Mesendoderm (in vitro differentiated cells): ENCODE measurements at regions not wholly inside any gene's neighbourhood (a gene's known extent, or its start where the extent isn't known, plus 50 kb on each side); places are given as distances from the start of the nearest gene placed in this dataset.

Experiments
- DNase-seq: peaks from one replicate; pipeline ENCODE4 v3.0.0; 2013
- H2AK5ac ChIP-seq: 2 replicates; pipeline ENCODE4 v1.6.1; 2013; ENCODE audit warnings: low read length, inconsistent platforms
- H2BK120ac ChIP-seq: 2 replicates; pipeline ENCODE4 v1.6.1; 2013; ENCODE audit warnings: low read depth, mild to moderate bottlenecking, low read length, moderate library complexity, mixed read lengths
- H2BK15ac ChIP-seq: replicated peaks from 2 replicates; pipeline ENCODE4 v1.6.1; 2013; ENCODE audit warnings: low read depth, mild to moderate bottlenecking, moderate library complexity
- H2BK5ac ChIP-seq: 2 replicates; pipeline ENCODE4 v1.6.1; 2013; ENCODE audit warnings: low read length, inconsistent platforms
- H3K18ac ChIP-seq: 2 replicates; pipeline ENCODE4 v1.6.1; 2013; ENCODE audit warnings: mild to moderate bottlenecking, low read length, mixed read lengths
- H3K23ac ChIP-seq: one replicate; pipeline ENCODE4 v1.6.1; 2013; ENCODE audit warnings: low read length
- H3K27ac ChIP-seq: 2 replicates; pipeline ENCODE4 v1.5.1; 2013; ENCODE audit warnings: low read depth, mild to moderate bottlenecking, inconsistent platforms, low read length, moderate library complexity
- H3K27me3 ChIP-seq: 2 replicates; pipeline ENCODE4 v1.6.1; 2013; ENCODE audit warnings: low read length, control low read depth, mild to moderate bottlenecking, inconsistent platforms; ENCODE audit not compliant: insufficient read depth, poor library complexity
- H3K36me3 ChIP-seq: 2 replicates; pipeline ENCODE4 v1.6.1; 2013; ENCODE audit warnings: low read length, inconsistent platforms; ENCODE audit not compliant: control insufficient read depth, insufficient read depth
- H3K4ac ChIP-seq: one replicate; pipeline ENCODE4 v1.6.1; 2013; ENCODE audit warnings: low read depth, mild to moderate bottlenecking, low read length, moderate library complexity
- H3K4me1 ChIP-seq: 2 replicates; pipeline ENCODE4 v1.6.1; 2013; ENCODE audit warnings: low read depth, low read length, inconsistent platforms; ENCODE audit not compliant: control insufficient read depth
- H3K4me2 ChIP-seq: 2 replicates; pipeline ENCODE4 v1.6.1; 2013; ENCODE audit warnings: low read length
- H3K4me3 ChIP-seq: 2 replicates; pipeline ENCODE4 v1.5.1; 2013; ENCODE audit warnings: mild to moderate bottlenecking, low read length
- H3K56ac ChIP-seq: one replicate; pipeline ENCODE4 v1.6.1; 2013; ENCODE audit warnings: low read length
- H3K79me1 ChIP-seq: 2 replicates; pipeline ENCODE4 v1.6.1; 2013; ENCODE audit warnings: low read length, inconsistent platforms
- H3K79me2 ChIP-seq: 2 replicates; pipeline ENCODE4 v1.6.1; 2013; ENCODE audit warnings: mild to moderate bottlenecking, low read length; ENCODE audit not compliant: control insufficient read depth, insufficient read depth
- H3K9ac ChIP-seq: 2 replicates; pipeline ENCODE4 v1.6.1; 2013; ENCODE audit warnings: low read length, inconsistent platforms
- H4K5ac ChIP-seq: one replicate; pipeline ENCODE4 v1.6.1; 2013; ENCODE audit warnings: low read length
- H4K8ac ChIP-seq: one replicate; pipeline ENCODE4 v1.6.1; 2013; ENCODE audit warnings: low read depth, mild to moderate bottlenecking, control low read depth, low read length, moderate library complexity
- WGBS: extraction: QIAGEN DNeasy Blood & Tissue Kit; methylation state at CpG from one replicate; pipeline ENCODE4 v1.1.7; 2013; ENCODE audit warnings: low lambda C conversion rate, missing lambda C conversion rate; ENCODE audit not compliant: insufficient coverage; ENCODE audit errors: extremely low coverage; 5-methylcytosine and 5-hydroxymethylcytosine counted together

DNA sequence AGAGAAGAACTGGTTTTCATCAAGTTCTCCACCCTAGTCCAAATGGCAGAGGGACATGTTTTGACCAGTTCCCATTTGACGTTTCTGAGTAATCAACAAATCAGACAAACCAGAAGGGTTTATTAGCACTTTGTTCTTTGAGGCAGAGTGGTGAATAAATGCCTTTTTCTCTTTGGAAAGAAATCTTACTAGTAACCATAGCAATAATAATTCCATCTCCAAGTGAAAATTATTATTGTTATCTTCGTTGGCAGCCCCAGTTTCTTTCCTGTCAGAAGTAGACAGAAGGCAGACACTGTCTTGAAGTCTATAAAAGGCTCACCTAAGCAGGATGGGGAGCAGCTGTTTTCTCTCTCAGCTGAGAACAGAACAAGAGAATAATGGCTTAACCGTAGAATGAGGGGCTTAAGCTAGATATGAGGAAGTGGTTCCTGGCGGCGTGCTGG, 391.6 kb downstream of the PBX1 start:
- H3K56ac ChIP-seq, result no peak overlapping the region
- H3K36me3 ChIP-seq, result no peaks in the 10 kb centered on the region
- no peaks in the 10 kb centered on the region for H3K79me1 ChIP-seq
- H3K27ac ChIP-seq, result no peak overlapping the region
- no peak overlapping the region for H3K23ac ChIP-seq
- no peak overlapping the region for H2AK5ac ChIP-seq
- no peaks in the 10 kb centered on the region for H3K4me1 ChIP-seq
- no peak for DNase-seq
- no peak overlapping the region for H3K18ac ChIP-seq
- H2BK15ac ChIP-seq, result no peak overlapping the region
- no peak overlapping the region for H3K4ac ChIP-seq
- H3K79me2 ChIP-seq, result no peaks in the 10 kb centered on the region
- H3K27me3 ChIP-seq, result no peaks in the 10 kb centered on the region
- no peak overlapping the region for H3K4me2 ChIP-seq
- no peak overlapping the region for H3K4me3 ChIP-seq
- no peak overlapping the region for H2BK120ac ChIP-seq
- no peak overlapping the region for H3K9ac ChIP-seq
- H2BK5ac ChIP-seq, result no peak overlapping the region
- no peak overlapping the region for H4K8ac ChIP-seq
- no peak overlapping the region for H4K5ac ChIP-seq
- no CpG with 5 or more reads among the region's 5 CpGs for WGBS

DNA sequence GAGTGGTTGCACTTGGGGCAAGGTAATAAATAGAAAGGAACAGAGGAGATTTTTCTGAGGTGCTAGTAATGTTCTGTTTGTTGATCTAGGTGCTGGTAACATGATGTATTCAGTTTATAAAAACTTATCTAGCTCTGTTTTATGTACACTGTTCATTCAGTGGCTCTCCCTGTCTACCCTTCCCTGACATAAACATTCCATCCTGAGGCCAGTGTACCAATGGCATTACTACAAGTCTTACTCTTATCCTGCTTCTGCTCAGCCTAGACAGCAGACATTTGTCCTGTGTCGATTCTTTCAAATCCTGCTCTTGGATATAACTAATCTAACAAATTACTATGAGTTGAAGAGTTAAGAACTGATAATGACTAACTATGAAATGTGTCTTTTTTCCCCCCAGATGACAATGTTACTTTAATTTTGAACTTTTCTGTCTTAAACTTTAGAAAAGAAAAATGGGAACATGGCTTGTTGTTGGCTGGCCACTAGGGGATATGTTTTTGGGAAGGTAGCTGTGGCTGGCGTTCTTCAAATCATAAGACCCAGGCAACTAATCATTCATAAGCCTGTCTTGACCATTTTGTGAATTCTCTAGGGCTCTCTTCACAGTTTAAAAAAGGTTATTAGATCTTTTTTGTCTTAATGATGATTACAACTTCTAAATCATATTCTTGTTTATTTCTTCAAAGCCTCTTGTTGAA, 390.9 kb downstream of the PBX1 start:
- no peak for DNase-seq
- Histone ChIP-seq H3K4me3 (no peak overlapping the region), H3K23ac (no peak overlapping the region), H3K4ac (no peak overlapping the region), H3K36me3 (no peaks in the 10 kb centered on the region), H3K9ac (no peak overlapping the region), H2BK120ac (no peak overlapping the region), H3K27me3 (no peaks in the 10 kb centered on the region), H2AK5ac (no peak overlapping the region), H3K4me2 (no peak overlapping the region), H3K79me1 (no peaks in the 10 kb centered on the region), H3K4me1 (no peaks in the 10 kb centered on the region), H3K79me2 (no peaks in the 10 kb centered on the region), H2BK15ac (no peak overlapping the region), H3K56ac (no peak overlapping the region), H2BK5ac (no peak overlapping the region), H3K27ac (no peak overlapping the region), H4K8ac (no peak overlapping the region), H4K5ac (no peak overlapping the region), H3K18ac (no peak overlapping the region)
- WGBS, result no CpG with 5 or more reads among the region's 2 CpGs

DNA sequence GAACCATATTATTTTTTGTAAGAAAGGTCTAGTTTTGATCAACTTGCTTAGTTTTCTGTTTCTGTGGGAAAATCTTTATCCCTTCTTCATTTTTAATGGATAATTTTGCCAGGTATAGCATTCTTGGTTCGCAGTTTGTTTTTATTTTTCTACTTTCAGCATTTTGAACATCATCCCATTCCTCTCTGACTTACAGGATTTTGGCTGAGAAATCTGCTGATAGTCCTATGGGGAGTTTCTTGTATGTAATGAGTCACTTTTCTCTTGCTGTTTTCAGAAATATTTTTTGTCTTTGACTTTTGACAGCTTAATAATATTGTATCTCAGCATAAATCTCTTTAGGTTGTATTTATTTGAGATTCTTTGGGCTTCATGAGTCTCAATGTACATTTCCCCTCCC, 389.1 kb downstream of the PBX1 start:
- Histone ChIP-seq H2BK5ac (no peak overlapping the region), H3K4me2 (no peak overlapping the region), H3K36me3 (no peaks in the 10 kb centered on the region), H4K5ac (no peak overlapping the region), H3K18ac (no peak overlapping the region), H2BK120ac (no peak overlapping the region), H3K79me2 (no peaks in the 10 kb centered on the region), H3K9ac (no peak overlapping the region), H3K56ac (no peak overlapping the region), H3K23ac (no peak overlapping the region), H4K8ac (no peak overlapping the region), H2AK5ac (no peak overlapping the region), H3K4ac (no peak overlapping the region), H3K27ac (no peak overlapping the region), H3K27me3 (no peaks in the 10 kb centered on the region), H3K4me1 (no peaks in the 10 kb centered on the region), H2BK15ac (no peak overlapping the region), H3K79me1 (no peaks in the 10 kb centered on the region), H3K4me3 (no peak overlapping the region)
- DNase-seq, result no peak
- no CpG with 5 or more reads among the region's 1 CpG for WGBS

DNA sequence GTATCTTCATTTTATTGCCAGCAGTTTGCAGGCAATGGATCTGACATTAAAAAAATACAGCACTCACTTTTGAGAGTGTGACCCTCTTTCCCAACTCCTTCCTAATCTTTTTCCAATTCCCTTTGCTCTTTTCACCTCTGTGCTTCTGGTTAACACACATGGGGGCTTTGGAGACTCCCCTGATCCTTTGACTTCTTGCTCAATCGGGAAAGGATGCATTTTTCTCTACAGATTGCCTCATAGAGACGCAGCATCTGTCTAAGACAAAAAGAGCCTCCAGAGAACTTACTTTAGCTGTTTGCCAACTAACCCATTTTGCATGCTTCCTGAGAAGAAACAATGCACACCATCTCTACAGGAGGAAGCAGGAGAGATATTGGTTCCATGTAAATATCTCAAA, 378.3 kb downstream of the PBX1 start:
- no peak overlapping the region for H2BK120ac ChIP-seq
- no peak overlapping the region for H3K18ac ChIP-seq

DNA sequence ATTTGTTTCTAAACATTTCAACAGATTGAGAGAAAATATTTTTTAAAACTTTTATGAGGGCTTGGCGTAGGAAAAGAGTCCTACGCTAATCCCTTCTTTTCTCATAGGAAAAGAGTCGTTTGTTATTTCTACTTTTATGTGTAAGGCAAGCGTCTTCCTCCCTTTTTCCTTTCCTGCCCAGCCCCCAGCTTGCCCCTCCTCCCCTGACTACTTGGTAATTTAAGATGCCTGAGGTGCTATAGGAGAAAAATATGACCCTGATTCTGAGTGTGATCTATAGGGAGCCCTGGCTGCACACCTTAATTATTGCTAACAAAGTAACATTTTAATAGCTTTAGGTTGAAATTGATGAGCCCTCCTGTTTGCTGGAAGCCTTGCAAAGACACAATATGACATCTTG, 373.6 kb downstream of the PBX1 start:
- no CpG with 5 or more reads among the region's 4 CpGs for WGBS

More for the DNA sequence above, 378.3 kb downstream of the PBX1 start:
- no peak overlapping the region for H3K4ac ChIP-seq
- H3K27me3 ChIP-seq, result no peaks in the 10 kb centered on the region
- no peaks in the 10 kb centered on the region for H3K79me2 ChIP-seq
- no peak overlapping the region for H2BK15ac ChIP-seq
- no peak overlapping the region for H3K9ac ChIP-seq
- H3K4me2 ChIP-seq, result no peak overlapping the region
- H3K79me1 ChIP-seq, result no peaks in the 10 kb centered on the region
- H3K36me3 ChIP-seq, result no peaks in the 10 kb centered on the region
- H3K23ac ChIP-seq, result no peak overlapping the region
- H3K27ac ChIP-seq, result no peak overlapping the region
- H2BK5ac ChIP-seq, result no peak overlapping the region
- no peak overlapping the region for H3K4me3 ChIP-seq
- no CpG with 5 or more reads among the region's 2 CpGs for WGBS
- H4K8ac ChIP-seq, result no peak overlapping the region
- DNase-seq, result no peak
- no peak overlapping the region for H4K5ac ChIP-seq
- no peak overlapping the region for H2AK5ac ChIP-seq
- no peaks in the 10 kb centered on the region for H3K4me1 ChIP-seq
- H3K56ac ChIP-seq, result no peak overlapping the region

DNA sequence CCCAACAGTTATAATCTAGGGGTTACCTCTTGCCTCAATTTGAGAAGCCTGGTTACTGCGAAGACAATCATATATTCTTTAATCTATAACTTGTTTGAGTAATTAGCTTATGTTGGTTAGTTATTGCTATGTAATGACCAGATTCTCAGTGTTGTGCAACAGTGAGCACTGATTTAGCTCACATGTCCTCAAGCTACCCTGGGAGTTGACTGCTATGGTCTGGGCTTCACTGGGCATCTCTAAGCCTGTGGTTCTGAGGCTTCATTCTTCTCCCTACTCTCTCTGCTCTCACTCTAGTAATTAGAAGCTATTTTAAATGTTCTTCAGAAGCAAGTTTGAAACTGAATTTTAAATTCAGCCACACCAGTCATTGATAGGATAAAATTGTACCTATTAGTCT, 371.8 kb downstream of the PBX1 start:
- H2BK5ac ChIP-seq, result no peak overlapping the region
- H3K4me1 ChIP-seq, result no peaks in the 10 kb centered on the region
- no peak overlapping the region for H3K4me2 ChIP-seq
- H3K23ac ChIP-seq, result no peak overlapping the region
- H3K27ac ChIP-seq, result no peak overlapping the region
- no peak overlapping the region for H3K18ac ChIP-seq
- H3K9ac ChIP-seq, result no peak overlapping the region
- no peak overlapping the region for H4K8ac ChIP-seq
- no peak for DNase-seq
- no peak overlapping the region for H2BK120ac ChIP-seq
- no peak overlapping the region for H3K4me3 ChIP-seq
- H2AK5ac ChIP-seq, result no peak overlapping the region
- no peaks in the 10 kb centered on the region for H3K79me1 ChIP-seq
- H3K27me3 ChIP-seq, result no peaks in the 10 kb centered on the region
- no peaks in the 10 kb centered on the region for H3K36me3 ChIP-seq
- H2BK15ac ChIP-seq, result no peak overlapping the region
- H3K4ac ChIP-seq, result no peak overlapping the region
- H3K79me2 ChIP-seq, result no peaks in the 10 kb centered on the region
- no peak overlapping the region for H4K5ac ChIP-seq
- no CpG with 5 or more reads among the region's 1 CpG for WGBS
- no peak overlapping the region for H3K56ac ChIP-seq

More for the DNA sequence above, 373.6 kb downstream of the PBX1 start:
- Histone ChIP-seq H2BK120ac (no peak overlapping the region), H3K18ac (no peak overlapping the region), H4K5ac (no peak overlapping the region), H3K4me1 (no peaks in the 10 kb centered on the region), H3K9ac (no peak overlapping the region), H3K23ac (no peak overlapping the region), H2AK5ac (no peak overlapping the region), H3K36me3 (no peaks in the 10 kb centered on the region), H3K27ac (no peak overlapping the region), H2BK15ac (no peak overlapping the region), H4K8ac (no peak overlapping the region), H3K4ac (no peak overlapping the region), H2BK5ac (no peak overlapping the region), H3K79me1 (no peaks in the 10 kb centered on the region), H3K56ac (no peak overlapping the region), H3K79me2 (no peaks in the 10 kb centered on the region), H3K4me2 (no peak overlapping the region), H3K4me3 (no peak overlapping the region), H3K27me3 (no peaks in the 10 kb centered on the region)
- DNase-seq, result no peak
